H9 (cell line): ENCODE measurements at regions not wholly inside any gene's neighbourhood (a gene's known extent, or its start where the extent isn't known, plus 50 kb on each side); places are given as distances from the start of the nearest gene placed in this dataset.

Source experiments
- DNase-seq: peaks from one replicate; pipeline ENCODE4 v3.0.0-alpha.2; 2017
- H2AFZ ChIP-seq: one replicate; pipeline ENCODE4 v1.6.1; 2013; ENCODE audit warnings: mild to moderate bottlenecking, low read length, control low read depth, moderate library complexity
- H2AK5ac ChIP-seq: 2 replicates; pipeline ENCODE4 v1.6.1; 2013; ENCODE audit warnings: low read length, control low read depth, mixed read lengths; ENCODE audit not compliant: insufficient read length
- H2BK120ac ChIP-seq: one replicate; pipeline ENCODE4 v1.6.1; 2013; ENCODE audit warnings: low read depth, mild to moderate bottlenecking, low read length, control low read depth, inconsistent platforms; ENCODE audit not compliant: poor library complexity, severe bottlenecking
- H2BK12ac ChIP-seq: 2 replicates; pipeline ENCODE4 v1.6.1; 2013; ENCODE audit warnings: low read length, control low read depth, mixed read lengths, low read depth; ENCODE audit not compliant: insufficient read length
- H2BK15ac ChIP-seq: 2 replicates; pipeline ENCODE4 v1.6.1; 2013; ENCODE audit warnings: low read depth, low read length, control low read depth
- H2BK20ac ChIP-seq: one replicate; pipeline ENCODE4 v1.6.1; 2013; ENCODE audit warnings: low read depth, mild to moderate bottlenecking, low read length, control low read depth, inconsistent platforms; ENCODE audit not compliant: poor library complexity, severe bottlenecking
- H2BK5ac ChIP-seq: 2 replicates; pipeline ENCODE4 v1.6.1; 2013; ENCODE audit warnings: low read length, control low read depth, mixed read lengths; ENCODE audit not compliant: insufficient read length
- H3K14ac ChIP-seq: 2 replicates; pipeline ENCODE4 v1.6.1; 2013; ENCODE audit warnings: low read length, control low read depth; ENCODE audit not compliant: insufficient read depth
- H3K18ac ChIP-seq: 2 replicates; pipeline ENCODE4 v1.6.1; 2013; ENCODE audit warnings: low read depth, mild to moderate bottlenecking, mixed read lengths, low read length, control low read depth; ENCODE audit not compliant: insufficient read length
- H3K23ac ChIP-seq: 2 replicates; pipeline ENCODE4 v1.6.1; 2013; ENCODE audit warnings: low read length, control low read depth, mixed read lengths, low read depth; ENCODE audit not compliant: insufficient read length
- H3K23me2 ChIP-seq: 2 replicates; pipeline ENCODE4 v1.6.1; 2013; ENCODE audit warnings: low read depth, mild to moderate bottlenecking, mixed read lengths, low read length, control low read depth; ENCODE audit not compliant: insufficient read length, poor library complexity, severe bottlenecking
- H3K27ac ChIP-seq: 2 replicates; pipeline ENCODE4 v1.5.1; 2013; ENCODE audit warnings: low read length, control low read depth, mixed read lengths, low read depth; ENCODE audit not compliant: insufficient read length
- H3K27me3 ChIP-seq: 2 replicates; pipeline ENCODE4 v1.6.1; 2013; ENCODE audit warnings: low read length, control low read depth, inconsistent platforms; ENCODE audit not compliant: insufficient read depth
- H3K4ac ChIP-seq: 2 replicates; pipeline ENCODE4 v1.6.1; 2013; ENCODE audit warnings: low read depth, mild to moderate bottlenecking, control low read depth, inconsistent platforms, low read length, moderate library complexity
- H3K4me1 ChIP-seq: 2 replicates; pipeline ENCODE4 v1.6.1; 2013; ENCODE audit warnings: low read length, control low read depth, inconsistent platforms; ENCODE audit not compliant: insufficient read depth
- H3K4me2 ChIP-seq: 2 replicates; pipeline ENCODE4 v1.6.1; 2013; ENCODE audit warnings: low read length, control low read depth, mixed read lengths; ENCODE audit not compliant: insufficient read length, insufficient read depth
- H3K56ac ChIP-seq: 2 replicates; pipeline ENCODE4 v1.6.1; 2013; ENCODE audit warnings: low read depth, mild to moderate bottlenecking, mixed read lengths, low read length, control low read depth; ENCODE audit not compliant: insufficient read length
- H3K79me1 ChIP-seq: 2 replicates; pipeline ENCODE4 v1.6.1; 2013; ENCODE audit warnings: low read depth, mild to moderate bottlenecking, moderate library complexity, low read length, control low read depth, inconsistent platforms; ENCODE audit not compliant: insufficient read depth, poor library complexity, severe bottlenecking
- H3K79me2 ChIP-seq: 2 replicates; pipeline ENCODE4 v1.6.1; 2013; ENCODE audit warnings: low read length, control low read depth, inconsistent platforms; ENCODE audit not compliant: insufficient read depth
- H3K9ac ChIP-seq: 2 replicates; pipeline ENCODE4 v1.6.1; 2013; ENCODE audit warnings: low read length, control low read depth, mixed read lengths; ENCODE audit not compliant: insufficient read length; ENCODE audit errors: extremely low read depth
- H3K9me3 ChIP-seq: one replicate; pipeline ENCODE4 v1.6.1; 2013; ENCODE audit warnings: low read depth, low read length, inconsistent platforms; ENCODE audit not compliant: control insufficient read depth
- H3T11ph ChIP-seq: one replicate; pipeline ENCODE4 v1.6.1; 2013; ENCODE audit warnings: mild to moderate bottlenecking, low read length, control low read depth, inconsistent platforms
- H4K20me1 ChIP-seq: one replicate; pipeline ENCODE4 v1.6.1; 2013; ENCODE audit not compliant: control insufficient read depth, insufficient read length, insufficient read depth
- H4K5ac ChIP-seq: 2 replicates; pipeline ENCODE4 v1.6.1; 2013; ENCODE audit warnings: low read depth, mild to moderate bottlenecking, mixed read lengths, low read length, control low read depth; ENCODE audit not compliant: insufficient read length
- H4K8ac ChIP-seq: replicated peaks from 2 replicates; pipeline ENCODE4 v1.6.1; 2013; ENCODE audit warnings: low read length, control low read depth, mixed read lengths, low read depth; ENCODE audit not compliant: insufficient read length
- H4K91ac ChIP-seq: 2 replicates; pipeline ENCODE4 v1.6.1; 2013; ENCODE audit warnings: low read depth, mild to moderate bottlenecking, moderate library complexity, mixed read lengths, low read length, control low read depth; ENCODE audit not compliant: insufficient read length
- H3K27ac Mint-ChIP-seq, 3 experiments: 2 replicates in 2 of 3; 3 replicates in 1 of 3; pipeline ENCODE4 v1.8.0; 2020 to 2021; ENCODE audit warnings: mixed read lengths in 3 of 3, mild to moderate bottlenecking in 1 of 3, moderate library complexity in 1 of 3
- H3K27me3 Mint-ChIP-seq: 2 replicates; pipeline ENCODE4 v1.8.0; 2021; ENCODE audit warnings: low read depth, mild to moderate bottlenecking, moderate library complexity, mixed read lengths
- H3K36me3 Mint-ChIP-seq, 3 experiments: 2 replicates in 2 of 3; 3 replicates in 1 of 3; pipeline ENCODE4 v1.8.0; 2020 to 2021; ENCODE audit warnings: low read depth in 3 of 3, mixed read lengths in 3 of 3; ENCODE audit not compliant: insufficient read depth in 1 of 3
- H3K4me1 Mint-ChIP-seq, 2 experiments: 2 replicates each; pipeline ENCODE4 v1.8.0; 2020; ENCODE audit warnings: mixed read lengths in 2 of 2
- H3K4me3 Mint-ChIP-seq, 2 experiments: 2 replicates in 1 of 2; 3 replicates in 1 of 2; pipeline ENCODE4 v1.8.0; 2020 to 2021; ENCODE audit warnings: mild to moderate bottlenecking in 2 of 2, mixed read lengths in 2 of 2, moderate library complexity in 1 of 2
- H3K9me3 Mint-ChIP-seq, 2 experiments: 2 replicates in 1 of 2; 3 replicates in 1 of 2; pipeline ENCODE4 v1.8.0; 2020; ENCODE audit warnings: mild to moderate bottlenecking in 2 of 2, mixed read lengths in 2 of 2, moderate library complexity in 1 of 2
- CTCF ChIP-seq: fragments of 200-600 bp; sonication (generic); conservative IDR thresholded peaks from 3 replicates; pipeline ENCODE4 v1.8.0; 2021; ENCODE audit warnings: antibody characterized with exemption, mild to moderate bottlenecking
- WGBS: extraction: QIAGEN DNeasy Blood & Tissue Kit; methylation state at CpG from one replicate; pipeline ENCODE4 v1.1.7; 2013; ENCODE audit warnings: missing lambda C conversion rate, low lambda C conversion rate, mixed read lengths; ENCODE audit not compliant: insufficient read length; ENCODE audit errors: extremely low coverage; 5-methylcytosine and 5-hydroxymethylcytosine counted together

DNA sequence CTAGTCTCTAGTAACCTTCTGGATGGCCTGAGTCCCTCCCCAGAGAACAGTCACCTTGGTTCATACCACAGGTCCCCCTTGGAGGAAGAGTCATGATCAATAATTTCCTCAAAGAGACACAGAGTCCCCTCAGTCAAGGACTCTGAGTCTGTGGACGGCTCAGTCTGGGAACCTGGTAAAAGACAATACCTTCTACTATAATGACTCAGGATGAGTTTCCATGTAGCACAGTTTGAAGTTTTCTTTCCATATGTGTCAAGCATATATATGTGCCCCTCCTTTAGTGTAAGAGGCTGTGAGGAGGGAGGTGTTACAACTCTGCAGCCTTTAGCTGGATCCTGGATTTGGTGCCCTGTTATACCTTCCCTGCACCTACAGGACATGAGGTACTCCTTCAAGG, 54.4 kb upstream of the TSKU start:
- Histone ChIP-seq H3K4me1 (no peaks in the 10 kb centered on the region), H2BK15ac (no peak overlapping the region), H2AFZ (no peak overlapping the region), H3K4me2 (no peak overlapping the region), H3K4ac (no peak overlapping the region), H3K27me3 (no peaks in the 10 kb centered on the region), H2BK120ac (no peak overlapping the region), H3K9ac (no peak overlapping the region), H4K8ac (no peak overlapping the region), H2BK12ac (no peak overlapping the region), H4K5ac (no peak overlapping the region), H4K91ac (no peak overlapping the region), H3K56ac (no peak overlapping the region), H2BK5ac (no peak overlapping the region), H3K9me3 (no peaks in the 10 kb centered on the region), H3K23ac (no peak overlapping the region), H3K79me1 (no peaks in the 10 kb centered on the region), H3K14ac (no peak overlapping the region), H3K79me2 (no peaks in the 10 kb centered on the region), H2BK20ac (no peak overlapping the region), H3K23me2 (no peaks in the 10 kb centered on the region), H3T11ph (no peak overlapping the region), H3K27ac (no peak overlapping the region), H2AK5ac (no peak overlapping the region), H4K20me1 (no peaks in the 10 kb centered on the region), H3K18ac (no peak overlapping the region)
- Mint-ChIP-seq H3K9me3 (no peaks in the 10 kb centered on the region; a peak in 2 of 5 replicates), H3K27me3 (peaks cover 18% of the 10 kb centered on the region), H3K36me3 (no peaks in the 10 kb centered on the region), H3K4me3 (no peak overlapping the region), H3K4me1 (peaks cover 0 to 5% of the 10 kb centered on the region in 2 experiments; a peak in 2 of 4 replicates), H3K27ac (no peak overlapping the region)
- TF ChIP-seq CTCF = no peak
- DNase-seq = no peak
- no CpG with 5 or more reads among the region's 1 CpG for WGBS
